HEK293T (cell line): ENCODE measurements at regions not wholly inside any gene's neighbourhood (a gene's known extent, or its start where the extent isn't known, plus 50 kb on each side); places are given as distances from the start of the nearest gene placed in this dataset.

ENCODE experiments used
- ELF4 ChIP-seq: fragments of 450-650 bp; IDR thresholded peaks from 2 replicates; pipeline ENCODE4 v1.6.1; 2017; ENCODE audit warnings: antibody characterized with exemption
- FOXK2 ChIP-seq: fragments of 450-650 bp; IDR thresholded peaks from 2 replicates; pipeline ENCODE4 v1.6.1; 2016; ENCODE audit warnings: mild to moderate bottlenecking
- SP1 ChIP-seq: fragments of 450-650 bp; IDR thresholded peaks from 2 replicates; pipeline ENCODE4 v1.6.1; 2017
- TARDBP ChIP-seq: fragments of 450-650 bp; IDR thresholded peaks from 2 replicates; pipeline ENCODE4 v1.6.1; 2016

DNA sequence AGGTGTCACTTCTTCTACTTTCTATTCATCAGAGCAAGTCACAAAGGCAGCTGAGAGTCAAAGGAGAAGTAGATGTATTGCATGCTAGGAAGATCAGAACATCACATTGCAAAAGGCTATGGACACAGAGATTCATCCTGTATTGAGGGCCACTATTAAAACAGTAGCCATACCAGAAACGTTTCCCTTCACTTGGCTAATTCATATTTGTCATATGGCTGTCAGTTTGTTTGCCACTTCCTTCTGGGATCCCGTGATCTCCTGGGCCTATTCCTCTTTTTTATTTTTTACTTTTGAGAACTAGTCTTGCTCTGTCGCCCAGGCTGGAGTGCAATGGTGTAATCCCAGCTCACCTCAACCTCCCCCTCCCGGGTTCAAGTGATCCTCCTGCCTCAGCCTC lies 184.0 kb upstream of the SATB1 start:
- no peak for TF ChIP-seq TARDBP
- no peak for TF ChIP-seq FOXK2
- no peak for TF ChIP-seq ELF4
- no peak for TF ChIP-seq SP1
